ENCODE measurements at regions not wholly inside any gene's neighbourhood (a gene's known extent, or its start where the extent isn't known, plus 50 kb on each side); places are given as distances from the start of the nearest gene placed in this dataset.
"Not testable (repeated sequence)": the region's sequence is repeated elsewhere in the genome, so short reads cannot be mapped to it uniquely, and the experiment has no call there.

- no peak for TF ChIP-seq CTCF (IDR thresholded peaks at IDR 0.05; ENCODE audit: borderline replicate concordance, insufficient read depth, low read depth, low read length)
These were observed 167.2 kb downstream of the RAMP3 start for GRCh38 chr7:45324683-45325237.

GRCh38 chr7:45325378-45325777 is 167.8 kb downstream of the RAMP3 start:
- no peak overlapping the region for H3K4me3 ChIP-seq (ENCODE audit: low read depth, low read length)
- TF ChIP-seq CTCF (IDR thresholded peaks at IDR 0.05; ENCODE audit: borderline replicate concordance, insufficient read depth, low read depth, low read length), result no peak

More at GRCh38 chr7:45324683-45325237, 167.2 kb downstream of the RAMP3 start:
- no peak overlapping the region for H3K4me3 ChIP-seq (ENCODE audit: low read depth, low read length)

- TF ChIP-seq CTCF (IDR thresholded peaks at IDR 0.05; ENCODE audit: borderline replicate concordance, insufficient read depth, low read depth, low read length), result no peak
- no peak overlapping the region for H3K4me3 ChIP-seq (ENCODE audit: low read depth, low read length)
These were observed 170.9 kb downstream of the RAMP3 start for GRCh38 chr7:45328403-45328981.

GRCh38 chr7:45331563-45331962 is 174.0 kb downstream of the RAMP3 start:
- no peak overlapping the region for H3K4me3 ChIP-seq (ENCODE audit: low read depth, low read length)
- no peak for TF ChIP-seq CTCF (IDR thresholded peaks at IDR 0.05; ENCODE audit: borderline replicate concordance, insufficient read depth, low read depth, low read length)

- H3K4me3 ChIP-seq (ENCODE audit: low read depth, low read length), result not testable (repeated sequence)
These were observed 177.4 kb downstream of the RAMP3 start for GRCh38 chr7:45335024-45335423.

- no peak overlapping the region for H3K4me3 ChIP-seq (ENCODE audit: low read depth, low read length)
- TF ChIP-seq CTCF (IDR thresholded peaks at IDR 0.05; ENCODE audit: borderline replicate concordance, insufficient read depth, low read depth, low read length), result no peak
These were observed 184.6 kb downstream of the RAMP3 start for GRCh38 chr7:45342236-45342635.

GRCh38 chr7:45343746-45344145 is 186.2 kb downstream of the RAMP3 start:
- H3K4me3 ChIP-seq (ENCODE audit: low read depth, low read length), result no peak overlapping the region
- TF ChIP-seq CTCF (IDR thresholded peaks at IDR 0.05; ENCODE audit: borderline replicate concordance, insufficient read depth, low read depth, low read length), result no peak
